Right forelimb (tissue), 1 donor: ENCODE measurements at regions not wholly inside any gene's neighbourhood (a gene's known extent, or its start where the extent isn't known, plus 50 kb on each side); places are given as distances from the start of the nearest gene placed in this dataset.

ENCODE experiments used
- DNase-seq: peaks from one replicate; pipeline ENCODE4 v3.0.0-alpha.2; 2018

- no peak for DNase-seq
Measured at GRCh38 chr7:39890411-39890810, 59.6 kb upstream of the CDK13 start.

GRCh38 chr7:39891894-39892293 is 58.2 kb upstream of the CDK13 start:
- no peak for DNase-seq

- DNase-seq: no peak
Measured at GRCh38 chr7:39892361-39892760, 57.7 kb upstream of the CDK13 start.

GRCh38 chr7:39894904-39895303 is 55.2 kb upstream of the CDK13 start:
- no peak for DNase-seq

- DNase-seq: no peak
Measured at GRCh38 chr7:39896840-39897239, 53.2 kb upstream of the CDK13 start.

- DNase-seq: no peak
Measured at GRCh38 chr7:39898867-39899266, 51.2 kb upstream of the CDK13 start.
